SK-N-SH (cell line): ENCODE measurements at regions not wholly inside any gene's neighbourhood (a gene's known extent, or its start where the extent isn't known, plus 50 kb on each side); places are given as distances from the start of the nearest gene placed in this dataset.

Experiments used
- CTCF ChIA-PET: fragments of 300-600, 350-600 bp; formaldehyde crosslinking; extraction: SDS; loops from one replicate; lab custom pipeline; 2021; lab: Yijun Ruan, JAX
- POLR2A ChIA-PET: fragments of 350-600 bp; sonication (Branson Sonifier 250); formaldehyde crosslinking; extraction: SDS; loops from one replicate; lab custom pipeline; 2020; ENCODE audit warnings: antibody characterized with exemption, inconsistent platforms; lab: Yijun Ruan, JAX
- DNase-seq: peaks from one replicate; pipeline ENCODE4 v3.0.0; 2012
- H2AFZ ChIP-seq: fragments of 200-600 bp; sonication (generic); 2 replicates; pipeline ENCODE4 v1.8.1; 2016; ENCODE audit warnings: antibody characterized with exemption, mild to moderate bottlenecking, low read depth
- H3F3A ChIP-seq: fragments of 200-600 bp; sonication (generic); replicated peaks from 2 replicates; pipeline ENCODE3; 2016; ENCODE audit warnings: antibody characterized with exemption, mild to moderate bottlenecking; ENCODE audit not compliant: insufficient read depth
- H3K27ac ChIP-seq, 2 experiments: fragments of 200-500 bp in 1 of 2; fragments of 200-600 bp in 1 of 2; sonication (Bioruptor generic) in 1 of 2; sonication (generic), shearing (Covaris generic) in 1 of 2; 2 replicates each; pipeline versions ENCODE4 v1.5.1 to v1.6.1; 2014 to 2016; ENCODE audit warnings: low read depth in 2 of 2, inconsistent platforms in 1 of 2, low read length in 1 of 2, mild to moderate bottlenecking in 1 of 2, mixed read lengths in 1 of 2
- H3K27me3 ChIP-seq: fragments of 200-600 bp; sonication (generic), shearing (Covaris generic); 2 replicates; pipeline ENCODE4 v1.6.1; 2016; ENCODE audit warnings: mixed run types; ENCODE audit not compliant: insufficient read depth
- H3K36me3 ChIP-seq, 2 experiments: fragments of 200-500 bp in 1 of 2; fragments of 200-600 bp in 1 of 2; sonication (Bioruptor generic) in 1 of 2; sonication (generic) in 1 of 2; replicated peaks in 1 of 2; 2 replicates each; pipeline versions ENCODE3 to v1.5.1; 2014 to 2016; ENCODE audit warnings: low read length in 1 of 2, mild to moderate bottlenecking in 1 of 2; ENCODE audit not compliant: insufficient read depth in 2 of 2, control insufficient read depth in 1 of 2
- H3K4me1 ChIP-seq, 2 experiments: fragments of 200-500 bp in 1 of 2; fragments of 200-600 bp in 1 of 2; sonication (Bioruptor generic) in 1 of 2; sonication (generic), shearing (Covaris generic) in 1 of 2; 2 replicates each; pipeline versions ENCODE4 v1.5.1 to v1.6.1; 2014 to 2016; ENCODE audit warnings: low read depth in 1 of 2, low read length in 1 of 2, mixed run types in 1 of 2; ENCODE audit not compliant: insufficient read depth in 2 of 2, control insufficient read depth in 1 of 2
- H3K4me2 ChIP-seq: fragments of 200-600 bp; sonication (generic), shearing (Covaris generic); 2 replicates; pipeline ENCODE4 v1.6.1; 2017; ENCODE audit warnings: mixed run types
- H3K4me3 ChIP-seq, 2 experiments: fragments of 200-500 bp in 1 of 2; fragments of 200-600 bp in 1 of 2; sonication (Bioruptor generic) in 1 of 2; sonication (generic), shearing (Covaris generic) in 1 of 2; 2 replicates each; pipeline versions ENCODE4 v1.5.1 to v1.8.1; 2014 to 2016; ENCODE audit warnings: low read depth in 2 of 2, inconsistent platforms in 1 of 2, low read length in 1 of 2, mild to moderate bottlenecking in 1 of 2, mixed read lengths in 1 of 2, moderate library complexity in 1 of 2
- H3K79me2 ChIP-seq: fragments of 200-600 bp; sonication (generic); 2 replicates; pipeline ENCODE4 v1.8.1; 2017; ENCODE audit warnings: mild to moderate bottlenecking; ENCODE audit not compliant: insufficient read depth
- H3K9ac ChIP-seq: fragments of 200-600 bp; sonication (generic); 2 replicates; pipeline ENCODE4 v1.6.1; 2017; ENCODE audit warnings: mixed run types
- H3K9me2 ChIP-seq: fragments of 200-600 bp; sonication (generic); 2 replicates; pipeline ENCODE4 v1.6.1; 2017; ENCODE audit warnings: mixed run types
- H3K9me3 ChIP-seq: fragments of 200-600 bp; sonication (generic); 2 replicates; pipeline ENCODE4 v1.6.1; 2017; ENCODE audit warnings: mixed run types, mild to moderate bottlenecking, moderate library complexity
- H4K20me1 ChIP-seq: fragments of 200-600 bp; sonication (generic); 2 replicates; pipeline ENCODE4 v1.6.1; 2017; ENCODE audit warnings: mild to moderate bottlenecking, mixed run types; ENCODE audit not compliant: insufficient read depth
- CHD2 ChIP-seq: fragments of 150-350 bp; IDR thresholded peaks from 2 replicates; pipeline ENCODE4 v1.6.1; 2018; ENCODE audit warnings: low read length; ENCODE audit not compliant: partially characterized antibody
- EZH2phosphoT487 ChIP-seq: fragments of 200-600 bp; sonication (generic); IDR thresholded peaks from 2 replicates; pipeline ENCODE4 v1.6.1; 2017; ENCODE audit warnings: low read depth, mixed run types, mild to moderate bottlenecking, antibody characterized with exemption, moderate library complexity, borderline replicate concordance
- FOXJ3 ChIP-seq: sonication (generic); formaldehyde crosslinking; IDR thresholded peaks from 2 replicates; pipeline ENCODE4 v1.5.1; 2020; ENCODE audit warnings: mild to moderate bottlenecking, missing genetic modification reagents
- MEF2A ChIP-seq: IDR thresholded peaks from 2 replicates; pipeline ENCODE4 v1.4.0; 2012; ENCODE audit warnings: low read depth, borderline replicate concordance
- MXI1 ChIP-seq: IDR thresholded peaks from 2 replicates; pipeline ENCODE4 v1.6.1; 2012; ENCODE audit warnings: mild to moderate bottlenecking, low read depth, low read length, improper control_type of control experiment
- POLR2AphosphoS5 ChIP-seq: IDR thresholded peaks from 2 replicates; pipeline ENCODE4 v1.6.1; 2012; ENCODE audit warnings: low read depth, low read length
- RXRA ChIP-seq: IDR thresholded peaks from 2 replicates; pipeline ENCODE4 v1.4.0; 2012; ENCODE audit warnings: low read depth, mild to moderate bottlenecking, borderline replicate concordance
- TEAD4 ChIP-seq: IDR thresholded peaks from 2 replicates; pipeline ENCODE4 v1.4.0; 2012; ENCODE audit warnings: mild to moderate bottlenecking, borderline replicate concordance; ENCODE audit not compliant: insufficient read depth
- YY1 ChIP-seq: IDR thresholded peaks from 2 replicates; pipeline ENCODE4 v1.4.0; 2012; ENCODE audit warnings: low read depth, mild to moderate bottlenecking
- WGBS: methylation state at CpG from one replicate; pipeline ENCODE4 v1.1.6; 2017; ENCODE audit warnings: low lambda C conversion rate; 5-methylcytosine and 5-hydroxymethylcytosine counted together
- TF ChIP-seq, protein P1 (sequence below): fragments of 150-350 bp; IDR thresholded peaks from 2 replicates; pipeline ENCODE4 v1.6.1; 2017; ENCODE audit warnings: antibody characterized with exemption, low read length, low read depth, borderline replicate concordance
- TF ChIP-seq, protein P2 (sequence below): IDR thresholded peaks from 2 replicates; pipeline ENCODE4 v1.4.0; 2012; ENCODE audit warnings: low read depth, borderline replicate concordance
- TF ChIP-seq, protein P3 (sequence below): fragments of 150-350 bp; IDR thresholded peaks from 2 replicates; pipeline ENCODE4 v1.6.1; 2016; ENCODE audit warnings: mild to moderate bottlenecking, low read depth, low read length
- TF ChIP-seq, protein P4 (sequence below): IDR thresholded peaks from 2 replicates; pipeline ENCODE4 v1.6.1; 2012; ENCODE audit warnings: mild to moderate bottlenecking, low read depth, low read length, moderate library complexity

DNA sequence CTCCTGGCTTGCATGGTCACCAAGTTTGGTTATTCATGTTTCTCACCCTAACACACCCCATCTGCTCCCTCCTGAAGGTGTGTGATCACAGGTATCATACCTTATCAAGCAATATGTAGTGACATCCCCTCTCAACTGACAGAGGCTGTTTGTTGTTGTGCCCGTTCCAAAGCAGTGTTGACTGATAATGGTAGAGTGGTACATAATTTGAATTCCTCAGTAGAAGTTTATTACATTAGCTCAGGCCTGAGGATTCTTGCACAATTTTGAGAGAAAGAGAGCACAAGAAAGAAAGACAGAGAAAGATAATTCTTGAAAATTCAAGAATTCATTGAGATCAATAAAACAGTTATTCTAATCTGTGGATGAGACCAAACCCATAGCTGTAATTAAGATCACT, 69.1 kb upstream of the SATB1 start (continued):
- TF ChIP-seq, protein P1, sequence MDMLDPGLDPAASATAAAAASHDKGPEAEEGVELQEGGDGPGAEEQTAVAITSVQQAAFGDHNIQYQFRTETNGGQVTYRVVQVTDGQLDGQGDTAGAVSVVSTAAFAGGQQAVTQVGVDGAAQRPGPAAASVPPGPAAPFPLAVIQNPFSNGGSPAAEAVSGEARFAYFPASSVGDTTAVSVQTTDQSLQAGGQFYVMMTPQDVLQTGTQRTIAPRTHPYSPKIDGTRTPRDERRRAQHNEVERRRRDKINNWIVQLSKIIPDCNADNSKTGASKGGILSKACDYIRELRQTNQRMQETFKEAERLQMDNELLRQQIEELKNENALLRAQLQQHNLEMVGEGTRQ = no peak
- no peak for TF ChIP-seq FOXJ3

- Histone ChIP-seq H3K9me3 (no peaks in the 10 kb centered on the region), H3F3A (no peaks in the 10 kb centered on the region), H3K79me2 (no peaks in the 10 kb centered on the region), H3K27ac (no peak overlapping the region), H3K4me2 (no peak overlapping the region), H3K36me3 (no peaks in the 10 kb centered on the region), H3K4me1 (no peaks in the 10 kb centered on the region), H3K27me3 (no peaks in the 10 kb centered on the region), H3K9ac (no peak overlapping the region), H3K4me3 (no peak overlapping the region), H2AFZ (no peak overlapping the region), H3K9me2 (no peaks in the 10 kb centered on the region), H4K20me1 (no peaks in the 10 kb centered on the region)
- no peak for DNase-seq
- no peak for TF ChIP-seq RXRA
- TF ChIP-seq MXI1 = no peak
- TF ChIP-seq, protein P2, sequence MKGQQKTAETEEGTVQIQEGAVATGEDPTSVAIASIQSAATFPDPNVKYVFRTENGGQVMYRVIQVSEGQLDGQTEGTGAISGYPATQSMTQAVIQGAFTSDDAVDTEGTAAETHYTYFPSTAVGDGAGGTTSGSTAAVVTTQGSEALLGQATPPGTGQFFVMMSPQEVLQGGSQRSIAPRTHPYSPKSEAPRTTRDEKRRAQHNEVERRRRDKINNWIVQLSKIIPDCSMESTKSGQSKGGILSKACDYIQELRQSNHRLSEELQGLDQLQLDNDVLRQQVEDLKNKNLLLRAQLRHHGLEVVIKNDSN = no peak
- TF ChIP-seq CHD2 = no peak
- ChIA-PET CTCF (no interaction called here), POLR2A (no interaction called here)
- 64% methylated on average over 4 of the region's 4 CpGs for WGBS
Observed at GRCh38 chr3:18489939-18490338, 64.8 kb upstream of the SATB1 start.

GRCh38 chr3:18483226-18483625, 58.1 kb upstream of the SATB1 start:
- no peaks in the 10 kb centered on the region for H3K9me3 ChIP-seq
- no peaks in the 10 kb centered on the region for H3K36me3 ChIP-seq
- H3K4me3 ChIP-seq = no peak overlapping the region
- CTCF ChIA-PET = no interaction called here
- TF ChIP-seq TEAD4 (no peak), MEF2A (no peak), CHD2 (no peak), POLR2AphosphoS5 (no peak), EZH2phosphoT487 (no peak), YY1 (no peak)
- TF ChIP-seq, protein P3, sequence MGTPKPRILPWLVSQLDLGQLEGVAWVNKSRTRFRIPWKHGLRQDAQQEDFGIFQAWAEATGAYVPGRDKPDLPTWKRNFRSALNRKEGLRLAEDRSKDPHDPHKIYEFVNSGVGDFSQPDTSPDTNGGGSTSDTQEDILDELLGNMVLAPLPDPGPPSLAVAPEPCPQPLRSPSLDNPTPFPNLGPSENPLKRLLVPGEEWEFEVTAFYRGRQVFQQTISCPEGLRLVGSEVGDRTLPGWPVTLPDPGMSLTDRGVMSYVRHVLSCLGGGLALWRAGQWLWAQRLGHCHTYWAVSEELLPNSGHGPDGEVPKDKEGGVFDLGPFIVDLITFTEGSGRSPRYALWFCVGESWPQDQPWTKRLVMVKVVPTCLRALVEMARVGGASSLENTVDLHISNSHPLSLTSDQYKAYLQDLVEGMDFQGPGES = no peak
- TF ChIP-seq, protein P4, sequence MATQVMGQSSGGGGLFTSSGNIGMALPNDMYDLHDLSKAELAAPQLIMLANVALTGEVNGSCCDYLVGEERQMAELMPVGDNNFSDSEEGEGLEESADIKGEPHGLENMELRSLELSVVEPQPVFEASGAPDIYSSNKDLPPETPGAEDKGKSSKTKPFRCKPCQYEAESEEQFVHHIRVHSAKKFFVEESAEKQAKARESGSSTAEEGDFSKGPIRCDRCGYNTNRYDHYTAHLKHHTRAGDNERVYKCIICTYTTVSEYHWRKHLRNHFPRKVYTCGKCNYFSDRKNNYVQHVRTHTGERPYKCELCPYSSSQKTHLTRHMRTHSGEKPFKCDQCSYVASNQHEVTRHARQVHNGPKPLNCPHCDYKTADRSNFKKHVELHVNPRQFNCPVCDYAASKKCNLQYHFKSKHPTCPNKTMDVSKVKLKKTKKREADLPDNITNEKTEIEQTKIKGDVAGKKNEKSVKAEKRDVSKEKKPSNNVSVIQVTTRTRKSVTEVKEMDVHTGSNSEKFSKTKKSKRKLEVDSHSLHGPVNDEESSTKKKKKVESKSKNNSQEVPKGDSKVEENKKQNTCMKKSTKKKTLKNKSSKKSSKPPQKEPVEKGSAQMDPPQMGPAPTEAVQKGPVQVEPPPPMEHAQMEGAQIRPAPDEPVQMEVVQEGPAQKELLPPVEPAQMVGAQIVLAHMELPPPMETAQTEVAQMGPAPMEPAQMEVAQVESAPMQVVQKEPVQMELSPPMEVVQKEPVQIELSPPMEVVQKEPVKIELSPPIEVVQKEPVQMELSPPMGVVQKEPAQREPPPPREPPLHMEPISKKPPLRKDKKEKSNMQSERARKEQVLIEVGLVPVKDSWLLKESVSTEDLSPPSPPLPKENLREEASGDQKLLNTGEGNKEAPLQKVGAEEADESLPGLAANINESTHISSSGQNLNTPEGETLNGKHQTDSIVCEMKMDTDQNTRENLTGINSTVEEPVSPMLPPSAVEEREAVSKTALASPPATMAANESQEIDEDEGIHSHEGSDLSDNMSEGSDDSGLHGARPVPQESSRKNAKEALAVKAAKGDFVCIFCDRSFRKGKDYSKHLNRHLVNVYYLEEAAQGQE = no peak
- TF ChIP-seq, protein P1 = no peak
- H3K9me2 ChIP-seq = no peaks in the 10 kb centered on the region
- POLR2A ChIA-PET = no interaction called here
- H3K9ac ChIP-seq = no peak overlapping the region
- no peaks in the 10 kb centered on the region for H3K4me1 ChIP-seq
- no peaks in the 10 kb centered on the region for H3F3A ChIP-seq
- WGBS = 79% methylated on average over 3 of the region's 3 CpGs
- DNase-seq = no peak
- H3K27ac ChIP-seq = no peak overlapping the region
- no peaks in the 10 kb centered on the region for H3K79me2 ChIP-seq
- no peaks in the 10 kb centered on the region for H3K27me3 ChIP-seq
- H2AFZ ChIP-seq = no peak overlapping the region
- H4K20me1 ChIP-seq = no peaks in the 10 kb centered on the region
- no peak overlapping the region for H3K4me2 ChIP-seq
